ENCODE measurements at regions not wholly inside any gene's neighbourhood (a gene's known extent, or its start where the extent isn't known, plus 50 kb on each side); places are given as distances from the start of the nearest gene placed in this dataset.

DNA sequence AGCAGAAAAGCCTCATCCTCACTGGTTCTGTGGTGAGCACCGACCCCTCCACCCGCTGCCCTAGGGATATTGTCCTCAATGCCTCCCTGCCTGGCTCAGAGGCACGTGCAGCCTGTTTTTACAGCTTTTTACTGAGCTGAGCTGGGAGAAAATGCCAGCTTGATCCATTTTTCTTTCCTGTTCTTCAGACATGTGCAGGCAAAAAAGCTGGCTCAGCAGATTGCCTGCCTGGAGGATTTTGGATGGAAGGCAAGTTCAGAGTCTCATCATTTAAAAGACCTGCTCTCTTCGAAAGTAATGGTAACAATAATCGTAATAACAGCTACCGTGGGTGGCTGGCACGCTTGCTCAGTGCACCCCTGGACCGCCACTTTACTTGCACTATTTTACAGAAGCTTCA, 135.0 kb upstream of the SMIM23 start:
- TF ChIP-seq, protein P1, sequence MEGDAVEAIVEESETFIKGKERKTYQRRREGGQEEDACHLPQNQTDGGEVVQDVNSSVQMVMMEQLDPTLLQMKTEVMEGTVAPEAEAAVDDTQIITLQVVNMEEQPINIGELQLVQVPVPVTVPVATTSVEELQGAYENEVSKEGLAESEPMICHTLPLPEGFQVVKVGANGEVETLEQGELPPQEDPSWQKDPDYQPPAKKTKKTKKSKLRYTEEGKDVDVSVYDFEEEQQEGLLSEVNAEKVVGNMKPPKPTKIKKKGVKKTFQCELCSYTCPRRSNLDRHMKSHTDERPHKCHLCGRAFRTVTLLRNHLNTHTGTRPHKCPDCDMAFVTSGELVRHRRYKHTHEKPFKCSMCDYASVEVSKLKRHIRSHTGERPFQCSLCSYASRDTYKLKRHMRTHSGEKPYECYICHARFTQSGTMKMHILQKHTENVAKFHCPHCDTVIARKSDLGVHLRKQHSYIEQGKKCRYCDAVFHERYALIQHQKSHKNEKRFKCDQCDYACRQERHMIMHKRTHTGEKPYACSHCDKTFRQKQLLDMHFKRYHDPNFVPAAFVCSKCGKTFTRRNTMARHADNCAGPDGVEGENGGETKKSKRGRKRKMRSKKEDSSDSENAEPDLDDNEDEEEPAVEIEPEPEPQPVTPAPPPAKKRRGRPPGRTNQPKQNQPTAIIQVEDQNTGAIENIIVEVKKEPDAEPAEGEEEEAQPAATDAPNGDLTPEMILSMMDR (IDR thresholded peaks at IDR 0.05) = no peak
- TF ChIP-seq POLR2A (IDR thresholded peaks at IDR 0.05) (no peak), POLR2AphosphoS5 (IDR thresholded peaks at IDR 0.05) (no peak)

Data from suprapubic skin (tissue), 4 donors.